8988T (cell line): ENCODE measurements at regions not wholly inside any gene's neighbourhood (a gene's known extent, or its start where the extent isn't known, plus 50 kb on each side); places are given as distances from the start of the nearest gene placed in this dataset.

ENCODE experiments used
- DNase-seq: peaks from one replicate; pipeline ENCODE4 v3.0.0; 2011

DNA sequence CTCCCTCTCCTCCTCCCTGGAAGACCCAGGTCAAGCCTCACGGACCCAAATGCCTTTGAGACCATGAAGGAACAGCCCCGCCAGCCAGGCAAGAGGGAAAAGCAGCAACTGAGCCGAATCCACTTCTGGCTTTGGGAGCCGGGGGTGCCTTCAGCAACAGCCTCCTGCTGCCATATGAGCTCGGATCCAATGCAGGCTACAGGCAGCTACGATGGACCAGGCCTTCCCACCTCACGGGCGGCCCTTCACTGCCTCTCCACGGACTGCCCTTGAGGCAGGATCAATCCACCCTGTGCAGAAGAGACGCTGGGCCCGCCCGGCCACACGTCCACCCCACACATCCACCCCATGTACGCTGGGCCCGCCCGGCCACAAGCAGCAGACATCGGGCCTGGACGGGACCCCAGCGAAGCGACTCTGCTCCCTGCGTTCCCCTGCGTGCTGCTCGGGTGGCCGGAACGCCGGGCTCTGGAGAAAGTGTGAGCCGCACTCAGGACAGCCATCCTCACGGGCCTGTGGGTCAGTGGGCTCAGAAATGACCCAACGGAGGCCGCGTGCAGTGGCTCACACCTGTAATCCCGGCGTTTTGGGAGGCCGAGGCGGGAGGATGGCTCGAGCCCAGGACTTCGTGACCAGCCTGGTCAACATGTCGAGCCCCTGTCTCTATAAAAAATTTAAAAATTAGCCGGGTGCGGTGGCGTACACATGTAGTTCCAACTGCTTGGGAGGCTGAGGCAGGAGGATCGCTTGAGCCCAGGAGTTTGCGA lies 82.0 kb downstream of the FOXL3 start:
- DNase-seq = no peak

DNA sequence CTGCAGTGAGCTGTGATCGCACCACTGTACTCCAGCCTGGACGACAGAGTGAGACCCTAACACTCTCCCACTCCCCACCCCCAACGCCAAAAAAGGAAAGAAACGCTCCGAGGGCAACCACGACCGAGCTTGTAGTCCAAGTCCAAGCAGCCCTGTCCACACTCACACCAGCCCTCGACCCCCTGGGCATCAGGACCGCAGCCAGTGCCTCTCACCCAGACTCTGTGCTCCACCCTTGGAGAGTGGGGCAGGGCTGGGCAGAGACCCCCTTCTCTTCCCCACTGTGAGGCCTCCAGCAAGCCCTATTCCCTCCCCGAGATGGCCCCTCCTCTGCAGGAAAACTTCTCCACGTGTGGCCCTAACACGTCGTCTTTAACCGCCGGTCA lies 82.6 kb downstream of the FOXL3 start:
- DNase-seq = no peak

DNA sequence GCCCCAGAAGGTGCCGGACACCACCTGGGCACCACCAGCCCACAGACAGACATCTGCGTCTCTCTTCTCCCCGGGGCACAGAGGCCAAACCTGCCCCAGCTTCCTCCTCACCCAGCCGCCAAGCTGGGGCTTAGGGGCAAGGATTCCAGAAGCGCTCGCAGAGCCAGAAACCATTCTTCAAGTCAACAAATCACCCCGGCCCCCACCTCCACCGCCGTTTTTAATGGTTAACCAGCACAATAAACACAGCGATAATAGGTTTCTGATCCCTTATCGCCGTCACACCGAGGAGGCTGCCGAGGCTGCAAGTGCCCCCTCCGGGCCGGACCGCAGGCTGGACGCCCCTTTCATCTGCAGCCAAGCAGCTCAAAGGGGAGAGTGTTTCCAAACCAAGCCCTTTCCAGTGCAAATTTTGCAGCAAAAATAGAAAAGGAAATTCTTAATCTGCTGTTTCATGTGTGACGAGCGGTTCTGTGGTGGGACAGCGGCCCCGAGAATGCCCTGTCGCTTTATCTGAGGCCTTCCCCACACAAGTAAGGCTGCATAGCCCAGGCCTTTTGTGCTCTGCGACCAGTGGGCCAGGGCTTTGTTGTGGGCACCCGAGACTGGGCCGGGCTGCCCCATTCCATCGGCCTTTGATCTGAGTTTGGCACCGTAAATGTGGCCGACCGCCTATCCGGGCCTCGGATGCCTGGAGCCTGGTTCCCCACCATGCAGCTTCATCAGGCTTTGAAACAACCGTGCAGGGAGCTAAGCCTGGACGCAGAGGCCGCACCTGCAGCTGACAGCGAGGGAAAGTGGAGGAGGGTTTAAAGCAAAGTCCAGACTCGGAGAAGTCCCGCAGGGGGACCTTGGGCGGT lies 83.2 kb downstream of the FOXL3 start:
- no peak for DNase-seq

DNA sequence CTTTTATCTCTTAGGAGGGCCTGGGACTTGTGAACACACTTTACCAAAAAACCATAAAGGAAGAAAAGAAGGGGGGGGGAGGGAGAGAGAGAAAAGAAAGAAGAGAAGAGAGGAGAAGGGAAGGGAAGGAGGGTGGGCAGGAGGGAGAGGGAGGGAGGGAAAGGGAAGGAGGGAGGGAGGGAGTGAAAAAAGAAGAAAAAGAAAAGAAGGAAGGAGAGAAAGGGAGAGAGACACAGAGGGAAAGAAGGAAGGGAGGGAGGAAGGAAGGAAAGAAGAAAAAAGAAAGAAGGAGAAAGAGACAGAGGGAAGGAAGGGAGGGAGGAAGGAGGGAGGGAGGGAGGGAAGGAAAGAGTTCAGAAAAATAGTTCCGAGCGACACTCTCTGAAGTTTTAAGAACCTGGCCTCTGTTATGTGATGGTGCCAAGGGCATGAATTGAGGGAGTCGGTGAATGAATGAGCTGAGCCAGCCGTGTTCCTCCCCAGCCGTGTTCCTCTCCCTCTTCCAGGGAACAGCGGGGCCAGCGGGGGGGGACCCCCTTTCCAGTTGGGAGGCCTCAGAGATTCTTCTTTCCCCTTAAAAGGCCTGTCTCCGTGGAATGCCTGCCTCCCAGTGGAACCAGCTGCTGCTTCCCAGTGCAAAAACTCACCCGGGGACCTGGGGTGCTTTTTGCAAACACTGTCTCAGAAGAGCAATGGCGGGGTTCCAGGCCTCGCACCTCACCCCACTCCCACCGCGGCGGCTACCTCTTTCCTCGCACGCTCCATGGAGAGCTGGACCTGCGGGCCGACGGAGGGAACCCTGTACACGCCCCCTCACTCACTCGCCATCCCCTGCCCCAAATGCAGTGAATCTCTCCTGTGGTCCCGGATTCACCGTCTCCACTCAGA lies 84.1 kb downstream of the FOXL3 start:
- no peak for DNase-seq

DNA sequence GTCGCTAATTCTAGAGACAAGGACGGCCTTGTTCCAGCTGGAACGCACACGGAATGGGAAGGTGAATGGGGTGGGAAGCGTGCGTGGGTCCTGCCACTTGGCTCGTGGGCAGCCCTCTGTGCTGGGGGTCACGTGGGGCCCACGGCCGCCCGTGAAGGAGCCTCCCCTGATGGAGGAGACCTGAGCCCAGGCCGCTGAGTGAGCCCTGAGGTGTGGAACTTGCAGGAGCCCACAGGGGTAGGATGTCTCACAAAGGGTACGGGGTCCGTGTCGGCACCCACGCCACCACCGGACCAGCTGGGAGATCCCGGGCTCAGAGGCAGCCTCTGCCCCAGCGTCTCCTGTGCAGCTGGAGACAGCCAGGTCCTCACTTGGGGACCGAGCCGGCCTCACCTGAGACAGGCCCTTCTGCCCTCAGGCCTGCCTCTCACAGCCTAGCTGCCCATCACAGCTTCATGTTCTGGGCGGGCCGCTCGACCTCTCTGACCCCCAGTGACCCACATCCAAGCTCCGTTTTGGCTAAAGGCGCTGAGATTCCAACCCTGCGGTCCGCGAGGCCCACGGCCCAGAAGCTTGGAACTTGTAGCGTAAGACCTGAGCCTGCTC lies 84.8 kb downstream of the FOXL3 start:
- DNase-seq = no peak

DNA sequence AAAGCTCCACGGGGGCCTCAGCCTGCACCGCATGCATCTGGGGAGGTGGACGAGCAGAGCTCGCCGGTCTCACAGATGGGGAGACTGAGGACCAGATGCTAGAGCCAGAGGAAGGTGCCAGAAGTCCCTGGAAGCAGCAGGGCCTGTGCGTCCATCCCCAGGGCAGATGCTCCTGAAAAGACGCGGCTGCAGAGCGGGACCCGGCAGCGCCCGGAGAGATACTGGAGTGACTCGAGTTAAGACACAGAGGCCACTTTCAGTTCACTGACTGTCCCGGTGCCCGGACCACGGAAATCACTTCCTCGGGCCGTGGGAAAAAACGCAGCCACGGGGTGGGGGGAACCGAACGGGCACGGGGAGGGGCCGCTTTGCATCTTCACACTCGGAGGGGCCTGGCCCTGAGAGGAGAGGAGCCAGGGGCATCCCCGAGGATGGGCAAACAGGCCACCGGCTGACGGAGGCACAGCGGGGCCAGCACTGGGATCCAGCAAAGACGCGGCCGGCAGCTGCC lies 85.4 kb downstream of the FOXL3 start:
- no peak for DNase-seq

DNA sequence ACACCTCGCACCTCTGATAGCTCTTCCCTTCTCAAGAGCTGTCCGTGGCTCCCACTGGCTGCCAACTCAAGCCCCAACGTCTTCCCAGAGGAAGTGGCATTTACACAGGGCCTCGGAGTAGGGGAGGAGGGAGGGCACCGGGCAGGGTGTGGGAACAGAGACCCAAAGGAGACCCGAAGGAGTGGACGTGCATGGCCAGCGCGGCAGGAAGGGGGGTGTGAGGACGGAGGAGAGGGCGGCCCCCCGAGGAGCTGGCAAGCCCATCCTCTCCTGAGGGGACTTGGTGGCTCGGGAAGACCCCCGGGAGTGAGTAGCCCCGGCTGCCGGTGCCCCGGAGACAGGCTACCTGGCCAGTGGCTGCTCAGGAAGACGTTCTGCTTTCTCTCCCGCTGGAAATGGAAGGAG lies 85.9 kb downstream of the FOXL3 start:
- DNase-seq = no peak

DNA sequence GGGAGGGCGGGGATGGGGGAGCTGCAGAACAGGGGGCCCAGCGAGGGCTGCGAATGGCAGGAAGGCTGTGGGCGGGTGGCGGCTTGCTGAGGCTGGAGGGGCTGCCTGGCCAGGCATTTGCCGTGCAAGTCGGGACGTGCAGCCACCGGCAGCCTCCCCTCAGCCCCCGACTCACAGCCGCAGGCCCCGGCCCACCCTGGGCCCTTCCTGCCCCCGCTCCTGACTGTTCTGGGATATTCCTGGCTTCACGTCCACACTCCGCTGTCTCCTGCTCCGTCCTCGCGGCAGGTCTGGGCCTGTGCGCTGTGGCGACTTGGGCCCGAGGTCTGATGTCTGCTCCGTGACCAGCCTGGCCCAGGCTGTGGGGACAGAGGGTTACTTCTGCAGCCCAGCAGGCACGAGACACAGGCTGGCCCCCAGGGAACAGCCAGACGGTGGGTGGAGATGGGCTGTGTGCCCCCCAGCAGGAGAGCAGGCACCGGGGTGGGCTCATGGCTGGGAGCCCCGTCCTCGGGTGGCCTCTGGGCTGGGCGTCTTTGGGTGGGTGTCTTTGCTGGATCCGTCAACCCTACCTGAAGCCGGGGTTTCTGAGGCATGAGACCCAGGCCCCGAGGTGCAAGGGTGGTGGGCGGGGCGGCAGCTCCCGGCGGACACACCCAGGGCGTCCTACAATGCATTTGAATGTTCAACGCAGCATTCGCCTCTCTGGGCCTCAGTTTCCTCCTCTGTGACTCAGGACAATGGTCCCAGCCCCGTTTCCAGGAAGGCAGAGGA lies 86.5 kb downstream of the FOXL3 start:
- no peak for DNase-seq

DNA sequence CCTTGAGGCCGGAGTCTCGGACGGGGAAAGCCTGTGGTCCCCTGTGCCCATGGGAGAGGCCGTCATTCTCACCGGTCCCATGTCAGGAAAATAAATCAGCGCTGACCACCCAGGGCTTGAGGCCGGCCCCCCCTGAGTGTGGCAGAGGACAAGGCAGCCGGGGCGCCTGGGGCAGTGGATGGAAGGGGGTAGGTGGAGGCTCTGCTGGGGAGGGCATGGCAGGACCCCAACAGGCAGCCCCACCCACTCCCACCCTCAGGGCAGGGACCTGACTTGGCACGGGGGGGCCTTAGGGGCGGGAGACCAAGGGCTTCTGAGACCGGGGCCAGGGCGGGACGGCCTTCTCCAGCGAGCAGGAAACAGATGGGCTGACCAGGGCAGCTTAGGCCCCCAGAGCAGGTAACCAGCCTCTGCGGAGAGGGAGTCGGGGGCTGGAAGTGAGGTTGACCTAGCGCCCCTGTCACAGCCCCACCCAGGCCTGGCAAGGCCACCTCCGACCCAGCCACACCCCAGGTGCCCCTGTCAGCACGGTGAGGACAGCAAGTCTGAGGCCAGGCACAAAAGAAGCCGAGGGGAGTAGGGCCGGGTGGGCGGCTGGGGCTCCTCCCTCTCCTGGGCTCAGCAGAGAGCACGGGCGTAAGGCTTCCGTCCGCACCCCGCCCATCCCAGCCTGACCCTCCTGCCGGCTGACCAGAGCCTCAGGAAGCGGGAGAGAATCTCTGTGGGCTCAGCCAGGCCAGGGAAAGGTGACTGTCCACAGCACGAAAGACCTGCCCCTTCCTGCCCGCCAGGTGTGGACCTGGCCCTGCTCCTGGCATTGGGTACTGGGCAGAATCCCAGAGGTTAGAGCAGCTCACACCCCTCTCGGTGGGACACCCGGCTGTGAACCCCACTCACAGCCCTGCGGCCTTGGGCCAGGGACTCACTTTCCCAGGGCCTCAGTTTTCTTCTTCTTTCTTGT lies 87.4 kb downstream of the FOXL3 start:
- no peak for DNase-seq

DNA sequence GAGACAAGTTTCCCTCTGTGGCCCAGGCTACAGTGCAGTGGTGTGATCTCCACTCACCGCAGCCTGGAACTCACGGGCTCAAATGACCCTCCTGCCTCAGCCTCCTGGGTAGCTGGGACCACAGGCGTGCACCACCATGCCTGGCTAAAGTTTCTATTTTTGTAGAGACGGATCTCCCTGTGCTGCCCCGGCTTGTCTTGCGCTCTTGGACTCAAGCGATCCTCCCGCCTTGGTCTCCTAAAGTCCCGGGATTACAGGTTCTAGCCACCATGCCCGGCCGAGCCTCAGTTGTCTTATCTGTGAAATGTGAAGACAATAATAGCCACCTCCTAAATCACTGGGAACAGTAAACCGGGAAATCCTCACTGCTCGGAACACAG lies 88.1 kb downstream of the FOXL3 start:
- no peak for DNase-seq

DNA sequence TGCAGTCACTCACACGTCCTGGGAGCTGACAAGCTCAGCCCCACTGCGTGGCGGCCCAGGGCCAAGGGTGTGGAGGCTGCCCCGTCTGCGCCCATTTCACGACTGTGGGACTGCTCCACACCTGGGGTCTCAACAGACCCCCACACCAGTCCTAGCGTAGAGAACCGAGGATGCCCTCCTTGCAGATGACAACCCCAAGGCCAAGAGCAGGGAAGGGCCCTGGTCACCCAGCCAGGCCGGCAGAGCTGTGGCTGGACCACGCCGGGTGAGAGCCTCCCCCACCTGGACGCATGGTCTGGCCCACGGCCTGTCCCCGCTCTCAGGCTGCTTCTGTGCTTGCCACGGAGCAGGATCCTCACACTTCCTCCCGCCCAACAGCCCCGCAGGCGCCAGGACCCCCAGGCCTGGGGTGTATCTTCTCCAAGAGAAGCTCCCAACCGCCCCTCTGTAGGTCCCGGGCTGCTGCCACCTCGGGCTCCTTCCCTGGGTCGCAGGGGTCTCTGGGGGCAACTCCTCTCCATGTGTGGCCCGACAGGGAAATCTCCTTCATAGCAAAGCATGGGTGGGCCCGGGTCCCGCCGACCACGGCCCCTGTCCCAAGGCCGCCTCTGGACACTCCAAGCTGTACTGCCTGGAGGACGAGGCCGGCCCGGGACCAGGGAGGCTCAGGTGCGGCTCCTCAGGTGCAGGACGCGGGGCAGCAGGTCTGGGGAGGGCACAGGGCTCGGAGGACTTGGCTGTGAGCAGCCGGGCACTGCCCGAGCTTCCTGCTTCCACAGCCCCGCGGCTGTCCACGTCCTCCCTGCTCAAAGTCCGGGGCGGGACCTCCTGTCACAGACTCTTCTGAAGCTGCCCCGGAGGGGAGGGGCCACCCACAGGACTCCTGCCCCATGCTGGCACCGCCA lies 88.8 kb downstream of the FOXL3 start:
- no peak for DNase-seq

DNA sequence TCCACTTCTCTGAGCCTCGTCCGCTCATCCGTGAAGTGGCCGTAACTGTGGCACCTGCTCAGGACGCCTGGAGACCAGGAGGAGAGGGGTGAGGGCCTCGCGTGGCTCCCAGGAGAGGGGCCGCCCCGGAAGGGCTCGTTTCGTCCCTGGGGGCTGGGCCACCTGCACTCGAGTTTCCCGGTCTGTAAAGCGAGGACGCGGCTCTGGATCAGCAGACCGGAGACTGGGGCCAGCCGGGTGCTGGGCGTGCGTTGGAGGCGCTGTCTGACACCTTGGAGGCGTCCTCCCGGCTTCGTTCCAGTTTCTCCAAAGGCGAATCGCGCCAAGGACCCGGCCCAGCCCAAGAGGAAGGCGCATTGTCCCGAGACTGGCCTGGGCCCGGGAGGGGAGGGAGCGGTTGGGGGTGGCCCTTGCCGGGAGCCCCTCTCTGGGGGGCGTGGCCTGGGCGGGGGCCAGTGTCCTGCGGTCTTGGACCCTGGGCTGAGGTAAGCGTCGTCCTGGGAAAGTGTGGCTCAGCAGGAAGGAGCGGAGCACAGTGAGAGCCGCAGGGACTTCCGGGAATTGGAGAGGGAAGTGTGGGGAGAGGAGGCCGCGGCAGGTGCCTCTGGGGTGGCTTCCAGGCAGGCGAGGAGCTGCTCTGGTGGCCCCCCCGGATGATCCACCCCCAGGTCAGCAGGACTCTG lies 89.6 kb downstream of the FOXL3 start:
- DNase-seq = no peak

DNA sequence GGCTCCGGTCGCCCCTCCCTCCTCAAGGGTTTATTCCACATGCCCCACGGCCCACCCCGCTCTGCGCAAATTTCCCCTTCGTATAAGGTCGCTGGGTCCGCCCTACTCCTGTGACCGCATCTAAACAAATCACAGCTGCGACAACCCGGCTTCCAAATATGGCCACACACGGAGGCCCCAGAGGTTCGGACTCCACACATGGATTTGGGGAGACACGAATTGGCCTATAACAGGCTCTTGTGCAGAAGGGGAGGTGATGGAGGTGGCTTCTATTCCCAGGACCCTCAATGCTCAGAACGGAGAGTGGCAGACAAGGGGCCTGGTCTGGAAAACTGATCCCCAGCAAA lies 90.1 kb downstream of the FOXL3 start:
- no peak for DNase-seq

DNA sequence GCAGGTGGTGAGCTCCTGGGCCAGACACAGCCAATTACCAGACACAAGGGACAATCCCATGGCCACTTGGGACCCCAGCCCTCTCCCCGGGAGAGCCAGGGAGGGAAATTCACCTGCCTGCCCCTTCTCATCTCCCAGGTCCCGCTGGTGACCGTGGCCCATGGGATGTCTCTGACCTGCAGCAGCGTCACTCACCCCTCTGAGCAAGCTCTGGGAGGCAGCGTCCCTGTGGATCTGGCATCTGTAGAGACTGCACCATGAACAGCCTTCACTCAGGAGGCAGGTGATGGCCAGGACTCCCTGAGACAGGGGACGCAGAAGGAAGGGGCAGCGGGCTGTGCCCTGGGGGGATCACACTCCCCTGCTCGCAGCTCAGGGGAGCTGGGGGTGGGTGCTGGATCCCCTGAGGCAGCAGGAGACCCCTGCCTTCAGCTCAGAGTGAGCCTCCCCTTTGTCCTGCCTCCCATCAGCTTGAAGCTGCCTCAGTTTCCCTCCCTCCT lies 90.8 kb downstream of the FOXL3 start:
- no peak for DNase-seq

DNA sequence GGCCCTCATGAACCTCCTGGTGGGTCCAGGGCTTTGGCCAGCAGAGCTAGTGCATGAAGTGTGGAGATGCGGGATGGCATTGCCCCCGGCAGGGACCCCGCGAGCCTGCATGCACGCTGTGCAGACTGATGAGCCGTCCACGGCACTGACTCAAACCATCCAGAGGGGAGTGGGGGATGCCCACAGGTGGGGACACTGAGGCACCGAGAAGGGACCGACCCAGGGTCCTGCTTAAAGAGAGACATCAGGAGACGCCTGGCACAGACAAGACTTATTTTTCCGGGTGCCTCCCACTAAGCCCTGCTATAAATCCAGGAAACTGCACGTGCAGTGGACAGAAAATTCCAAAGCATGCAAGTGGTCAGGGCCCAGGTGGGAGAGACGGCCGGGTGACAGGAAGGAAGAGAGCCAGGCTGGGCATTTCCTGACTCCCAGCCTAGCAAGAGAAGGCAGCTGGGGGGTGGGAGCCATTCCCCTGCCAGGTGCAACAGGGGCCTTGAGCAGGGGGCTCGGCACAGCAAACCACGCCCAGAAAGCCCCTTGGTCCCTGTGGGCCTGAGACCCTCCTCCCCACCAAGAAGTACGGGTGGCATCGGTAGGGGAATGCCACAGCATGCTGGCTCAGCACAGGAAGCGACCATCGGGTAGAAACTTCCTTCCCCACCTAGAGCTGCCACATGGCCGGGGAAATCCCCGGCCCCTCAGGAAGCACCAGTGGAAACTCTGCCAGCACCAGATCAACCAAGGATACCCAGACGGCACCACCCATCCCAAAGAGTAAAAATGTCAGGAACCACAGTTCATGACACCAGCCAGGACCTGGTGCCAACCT lies 91.5 kb downstream of the FOXL3 start:
- DNase-seq = no peak

DNA sequence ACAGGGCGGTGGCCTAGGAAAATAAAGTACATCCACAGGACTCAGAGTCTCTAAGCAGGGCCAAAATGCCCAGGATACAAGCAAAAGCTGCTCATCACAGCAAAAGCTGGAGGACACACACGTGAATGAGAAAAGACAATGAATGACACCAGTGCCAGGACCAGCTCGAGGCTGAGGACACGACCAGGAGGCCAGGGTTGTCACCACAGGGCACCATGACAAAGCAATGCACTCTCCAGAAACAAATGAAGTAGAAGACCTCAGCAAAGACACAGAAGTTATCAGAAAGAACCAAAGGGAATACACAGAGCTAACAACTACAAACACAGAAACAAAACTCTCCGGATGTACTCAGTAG lies 92.1 kb downstream of the FOXL3 start:
- no peak for DNase-seq

DNA sequence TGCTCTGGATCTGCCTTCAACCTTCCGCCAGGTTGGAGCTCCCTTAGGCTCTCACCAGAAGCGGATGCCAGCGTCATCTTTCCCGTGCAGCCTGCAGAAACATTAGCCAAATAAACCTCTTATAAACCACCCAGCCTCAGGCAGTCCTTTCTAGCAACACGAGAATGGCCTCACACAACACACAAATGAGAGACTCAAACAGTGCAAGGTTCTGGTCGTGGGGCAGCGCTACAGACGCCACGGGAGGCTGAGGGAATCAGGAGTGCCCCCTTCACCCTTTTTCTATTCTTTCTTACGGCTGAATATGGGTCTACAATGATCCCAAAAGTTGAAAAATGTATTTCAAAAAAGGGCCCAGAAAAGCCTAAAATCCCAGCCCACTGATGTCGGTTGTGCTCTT lies 96.4 kb downstream of the FOXL3 start:
- DNase-seq = no peak
